ENCODE measurements at regions not wholly inside any gene's neighbourhood (a gene's known extent, or its start where the extent isn't known, plus 50 kb on each side); places are given as distances from the start of the nearest gene placed in this dataset.

DNA sequence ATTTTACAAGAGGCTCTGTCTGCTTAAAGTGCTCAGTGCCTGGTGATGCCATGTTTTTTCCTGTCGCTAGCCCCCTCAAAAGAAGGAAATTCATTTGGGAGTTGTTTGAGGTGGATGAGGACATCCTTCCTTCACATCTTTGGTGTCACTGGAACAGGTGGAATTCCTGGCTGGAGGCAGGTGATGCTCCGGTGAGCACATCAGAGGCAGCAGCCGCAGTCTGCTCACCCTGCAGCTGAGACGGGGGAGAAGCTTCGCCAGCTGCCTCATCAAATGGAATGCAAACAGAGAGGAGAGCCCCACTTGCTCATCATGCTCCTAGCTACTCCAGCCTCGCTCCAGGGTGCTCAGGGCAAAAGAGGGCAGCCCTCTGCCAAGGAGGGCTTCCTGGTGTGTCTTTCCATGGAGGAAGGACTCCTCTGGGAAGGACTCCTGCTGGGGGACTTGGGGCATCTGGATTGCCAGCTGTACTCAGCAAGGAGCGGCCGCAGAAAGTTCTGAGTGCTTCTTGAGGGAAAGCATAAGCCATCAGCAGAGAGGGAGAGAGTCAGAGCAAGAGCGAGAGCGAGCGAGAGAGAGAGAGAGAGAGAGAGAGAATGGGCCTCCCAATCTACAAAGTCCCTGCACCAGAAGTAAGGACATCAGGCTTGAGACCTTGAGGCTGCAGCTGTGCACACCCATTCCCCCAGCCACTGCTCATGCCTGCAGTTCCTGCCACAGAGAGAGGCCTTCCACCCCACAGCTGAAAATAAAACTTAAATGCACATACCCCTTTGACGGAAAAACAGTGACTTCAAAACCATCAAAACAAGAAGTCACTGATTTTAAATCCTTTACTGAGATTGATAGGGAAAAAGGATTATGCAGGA lies 74.3 kb upstream of the UBL3 start:
- peaks cover 14% of the 10 kb centered on the region for H3K27me3 Mint-ChIP-seq
- no peak overlapping the region for H3K4me2 ChIP-seq (replicated peaks; ENCODE audit: low read depth, low read length, poor library complexity, severe bottlenecking)
- ChIA-PET CTCF (interaction anchor here (1.0 to 8.3 kb wide), 18 partner anchors 7 to 451 kb away, joined by 3 to 246 read pairs (median 6); no protein-coding TSS in a partner anchor), POLR2A (no interaction called here)
- no peak overlapping the region for H3K4me3 ChIP-seq (ENCODE audit: control extremely low read depth in 1 of 5, extremely low read depth in 1 of 5, insufficient read depth in 1 of 5, low read depth in 2 of 5, low read length in 4 of 5)
- H3K36me3 ChIP-seq (replicated peaks in 1 of 2; ENCODE audit: control extremely low read depth in 1 of 2, control insufficient read depth in 1 of 2, extremely low read depth in 1 of 2, insufficient read depth in 2 of 2, low read length in 1 of 2), result no peaks in the 10 kb centered on the region
- H3K4me3 Mint-ChIP-seq, result no peak overlapping the region
- peaks cover 0 to 4% of the 10 kb centered on the region in 2 donors for H3K4me1 ChIP-seq (ENCODE audit: control insufficient read depth in 2 of 2, insufficient read depth in 2 of 2, low read length in 2 of 2)
- no peak for ATAC-seq (ENCODE audit: low read depth)
- H3K79me2 ChIP-seq (ENCODE audit: control insufficient read depth, insufficient read depth, low read length), result no peaks in the 10 kb centered on the region
- DNase-seq, result no peak
- H4K20me1 ChIP-seq (ENCODE audit: control insufficient read depth, insufficient read depth, low read length, poor library complexity, severe bottlenecking), result no peaks in the 10 kb centered on the region
- intact Hi-C loops (cut with micrococcal nuclease), result loop anchor here (1.0 to 10.0 kb wide), 3 partner anchors 153 to 416 kb away; no protein-coding TSS in a partner anchor
- no peak overlapping the region for H3K9ac ChIP-seq (ENCODE audit: low read length)
- WGBS (ENCODE audit: insufficient coverage), result 84% methylated on average over 7 of the region's 12 CpGs
- peaks cover 0 to 12% (median 0%) of the 10 kb centered on the region in 4 experiments for H3K27me3 ChIP-seq (replicated peaks in 1 of 4; ENCODE audit: control extremely low read depth in 1 of 4, control insufficient read depth in 3 of 4, insufficient read depth in 4 of 4, low read length in 3 of 4)
- no peaks in the 10 kb centered on the region for H3K4me1 Mint-ChIP-seq
- no peaks in the 10 kb centered on the region for H3K9me3 ChIP-seq (ENCODE audit: control extremely low read depth in 1 of 3, control insufficient read depth in 2 of 3, insufficient read depth in 1 of 3, low read length in 2 of 3)
- TF ChIP-seq CTCF (IDR thresholded peaks at IDR 0.05) (peak; percentile 66), EZH2 (IDR thresholded peaks at IDR 0.05; ENCODE audit: borderline replicate concordance, insufficient read depth, low read depth, low read length, poor library complexity, severe bottlenecking) (no peak)
- H3K27ac Mint-ChIP-seq, result no peak overlapping the region
- H3K9me3 Mint-ChIP-seq (ENCODE audit: insufficient read depth), result no peaks in the 10 kb centered on the region
- no peak overlapping the region for H2AFZ ChIP-seq (ENCODE audit: insufficient read depth, low read depth, low read length, poor library complexity, severe bottlenecking)
- no peak overlapping the region for H3K27ac ChIP-seq (ENCODE audit: low read length in 2 of 2)

All from B cell (primary cell).